ENCODE measurements at regions not wholly inside any gene's neighbourhood (a gene's known extent, or its start where the extent isn't known, plus 50 kb on each side); places are given as distances from the start of the nearest gene placed in this dataset.
A peak's percentile ranks its signal among the peaks of the same experiment; 100 is the strongest.
"Not testable (repeated sequence)": the region's sequence is repeated elsewhere in the genome, so short reads cannot be mapped to it uniquely, and the experiment has no call there.

DNA sequence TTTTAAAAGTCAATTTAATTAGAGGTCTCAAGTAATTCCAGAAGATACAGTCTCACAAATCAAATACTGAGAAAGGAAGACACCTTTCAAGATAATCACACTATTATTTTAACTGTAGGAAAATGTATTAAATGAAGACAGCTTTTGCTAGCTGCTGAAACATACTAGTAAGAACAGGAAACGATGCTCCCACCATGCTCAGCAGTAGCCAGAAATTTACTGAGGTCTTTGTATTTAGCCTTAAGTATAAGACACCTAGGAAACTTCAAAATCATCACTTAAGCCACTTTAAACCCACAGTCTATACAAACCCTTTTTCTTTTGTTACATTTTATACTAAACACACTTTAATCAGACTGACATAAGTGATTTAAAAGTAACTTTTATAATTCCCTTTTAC, 72.7 kb upstream of the NPIPB12 start:
- DNase-seq (ENCODE audit: low read depth in 3 of 3): not testable (repeated sequence)

DNA sequence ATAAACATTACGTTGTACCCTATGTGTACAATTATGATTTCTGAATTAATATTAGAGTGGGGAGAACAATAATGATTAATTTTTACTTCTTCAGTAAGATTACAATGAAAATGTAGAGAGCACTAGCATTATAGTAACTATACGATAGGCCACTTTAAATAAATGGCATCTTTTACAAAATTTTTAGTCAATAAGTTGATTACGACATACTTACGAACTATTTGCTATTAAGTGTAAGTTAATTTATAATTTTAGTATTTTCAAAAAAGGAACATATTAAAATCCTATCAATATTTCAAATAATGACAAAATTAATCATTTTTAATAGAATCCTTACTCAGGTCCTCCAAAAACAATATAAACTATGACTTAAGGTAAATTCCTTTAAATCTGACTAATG, 75.6 kb upstream of the NPIPB12 start:
- not testable (repeated sequence) for DNase-seq (ENCODE audit: low read depth in 3 of 3)

DNA sequence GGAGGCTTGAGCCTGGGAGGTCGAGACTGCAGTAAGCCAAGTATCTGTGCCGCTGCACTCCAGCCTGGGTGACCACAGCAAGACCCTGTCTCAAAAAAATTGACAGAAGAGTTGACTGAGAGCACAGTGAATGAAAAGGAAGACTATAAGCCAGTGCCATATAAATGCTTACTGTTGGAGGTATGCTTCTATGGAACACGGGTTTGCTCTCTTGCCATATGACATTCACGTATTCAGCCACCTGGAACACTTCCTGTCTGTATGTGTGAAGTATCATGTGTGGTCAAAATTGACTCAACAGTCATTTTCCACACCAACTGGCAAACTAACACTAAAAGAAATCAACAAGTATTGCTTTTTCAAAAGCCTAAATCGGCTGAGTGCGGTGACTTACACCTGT, 71.1 kb upstream of the SPN start:
- DNase-seq (ENCODE audit: low read depth in 3 of 3): not testable (repeated sequence)

DNA sequence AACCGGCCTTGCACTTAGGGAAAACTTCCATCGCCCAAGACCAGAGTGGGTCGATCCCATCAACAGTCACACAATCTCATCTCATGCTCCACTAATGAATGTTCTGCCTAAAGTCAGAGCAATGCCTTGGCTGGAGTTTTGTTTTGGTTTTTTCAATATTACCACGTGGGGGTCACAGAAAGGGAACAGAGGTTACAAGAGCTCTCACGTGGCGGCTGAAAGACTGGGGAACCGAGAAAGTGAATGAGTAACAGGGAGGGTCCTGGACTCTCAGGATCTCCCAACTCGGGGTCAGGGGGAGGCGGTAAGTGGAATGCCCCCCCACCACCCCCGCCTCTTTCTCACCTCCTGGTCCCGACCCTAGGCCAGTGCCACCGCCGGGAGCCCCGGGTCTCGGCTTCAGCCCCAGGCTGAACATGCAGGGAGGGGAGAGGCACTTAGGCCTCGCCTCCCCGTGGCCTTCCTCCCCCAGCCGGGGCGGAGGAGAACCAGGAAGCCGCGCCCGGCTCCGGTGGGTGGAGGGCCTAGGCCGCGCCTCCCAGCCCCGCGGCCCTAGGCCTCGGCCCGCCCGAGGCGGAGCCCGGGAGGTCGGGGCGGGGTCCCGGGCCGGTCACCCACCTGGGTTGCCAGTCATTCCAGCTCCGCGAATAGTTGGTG, 68.7 kb upstream of the SPN start:
- DNase-seq (ENCODE audit: low read depth in 3 of 3): peak; percentile 30 to 37 (median 33)

DNA sequence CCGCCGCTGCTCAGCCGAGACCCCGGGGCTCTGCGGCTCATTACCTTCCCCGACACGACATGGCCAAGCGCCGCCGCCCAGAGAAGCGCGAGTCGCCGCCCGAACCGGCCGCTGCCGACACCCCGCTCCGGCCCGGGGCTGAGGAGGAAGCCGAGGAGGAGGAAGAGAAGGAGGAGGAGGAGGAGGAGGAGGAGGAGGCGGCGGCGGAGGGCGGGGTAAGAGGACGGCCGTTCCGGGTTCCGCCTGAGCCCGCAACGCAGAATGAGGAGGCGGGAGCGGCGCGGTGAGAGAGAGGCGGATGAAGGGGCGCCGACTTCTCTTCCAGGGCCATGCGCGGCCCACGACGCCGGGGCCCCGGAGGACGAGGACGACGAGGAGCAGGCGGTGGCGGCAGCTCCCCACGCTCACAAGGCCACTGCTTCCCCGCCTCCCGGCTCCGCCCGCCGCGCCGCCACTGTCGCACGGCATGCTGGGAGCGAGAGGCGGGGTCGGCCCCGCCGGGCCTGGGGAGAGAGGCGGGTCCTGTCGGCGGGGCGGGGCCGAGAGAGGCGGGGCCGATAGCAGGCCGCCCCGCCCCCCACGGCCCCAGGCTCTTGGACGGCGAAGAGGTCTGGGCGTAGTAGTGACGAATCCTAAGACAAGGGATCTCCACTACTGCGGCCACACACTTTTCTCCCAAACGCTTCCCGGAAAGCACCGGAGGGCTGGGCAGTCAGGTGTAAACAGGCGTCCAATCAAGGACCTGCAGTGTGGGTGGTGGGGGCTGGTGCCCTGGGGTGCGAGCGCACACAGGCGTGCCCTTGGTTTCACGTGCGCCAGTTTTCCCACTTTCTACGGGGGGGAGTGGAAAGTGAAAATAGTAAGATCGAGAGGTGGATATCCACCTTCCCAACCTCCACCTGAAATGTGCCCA, 67.9 kb upstream of the SPN start:
- peak; percentile 76 to 83 (median 78) for DNase-seq (ENCODE audit: low read depth in 3 of 3)

DNA sequence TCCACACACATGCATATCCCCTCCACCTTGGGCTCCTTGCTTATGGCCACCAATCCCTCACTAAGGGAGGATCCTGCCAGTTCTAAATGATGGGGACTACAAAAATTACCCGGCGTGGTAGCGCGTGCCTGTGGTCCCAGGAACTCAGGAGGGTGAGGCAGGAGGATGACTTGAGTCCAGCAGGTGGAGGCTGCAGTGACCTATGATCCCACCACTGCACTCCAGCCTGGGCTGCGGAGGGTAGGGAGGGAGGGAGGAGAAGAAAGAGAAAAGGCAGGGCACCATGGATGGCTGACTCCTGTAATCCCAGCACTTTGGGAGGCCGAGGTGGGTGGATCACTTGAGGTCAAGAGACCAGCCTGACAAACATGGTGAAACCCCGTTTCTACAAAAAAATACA, 66.0 kb upstream of the SPN start:
- DNase-seq (ENCODE audit: low read depth in 3 of 3): not testable (repeated sequence)

DNA sequence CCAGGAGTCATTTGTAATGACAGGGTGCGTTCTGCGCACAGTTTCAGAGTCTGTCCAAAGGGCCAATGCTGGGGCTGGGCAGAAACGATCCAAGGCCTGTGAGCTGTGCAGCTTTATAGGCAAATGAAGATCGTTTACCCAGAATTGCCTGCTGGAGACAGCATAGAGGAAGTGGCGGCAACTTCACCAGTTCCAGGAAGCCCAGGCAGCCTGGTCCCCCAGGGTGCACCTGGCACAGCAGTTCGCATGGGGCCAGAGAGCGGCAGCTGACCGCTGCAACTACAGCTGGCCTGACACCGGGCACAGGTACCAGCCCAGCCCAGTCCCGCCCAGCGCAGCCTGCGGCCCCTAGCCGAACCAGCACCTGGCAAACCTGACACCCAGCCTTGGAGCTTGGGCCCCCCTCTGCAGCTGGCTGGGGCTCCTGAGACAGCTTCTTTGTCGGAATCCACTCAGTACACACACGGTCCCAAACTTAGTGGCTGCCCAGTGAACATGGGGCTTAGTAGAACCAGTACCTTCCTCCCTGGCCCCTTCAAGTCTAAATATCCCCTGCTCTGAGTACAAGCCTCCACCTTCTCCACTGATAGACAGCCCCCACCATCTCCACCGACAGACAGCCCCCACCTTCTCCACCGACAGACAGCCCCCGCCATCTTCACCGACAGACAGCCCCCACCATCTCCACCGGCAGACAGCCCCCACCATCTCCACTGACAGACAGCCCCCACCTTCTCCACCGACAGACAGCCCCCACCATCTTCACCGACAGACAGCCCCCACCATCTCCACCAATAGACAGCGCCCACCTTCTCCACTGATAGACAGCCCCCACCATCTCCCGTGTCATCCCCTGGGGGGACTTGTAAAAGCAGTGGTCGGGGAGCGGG, 62.7 kb upstream of the SPN start:
- peak in 1 of 3 experiments; percentile 32 for DNase-seq (ENCODE audit: low read depth in 3 of 3)

DNA sequence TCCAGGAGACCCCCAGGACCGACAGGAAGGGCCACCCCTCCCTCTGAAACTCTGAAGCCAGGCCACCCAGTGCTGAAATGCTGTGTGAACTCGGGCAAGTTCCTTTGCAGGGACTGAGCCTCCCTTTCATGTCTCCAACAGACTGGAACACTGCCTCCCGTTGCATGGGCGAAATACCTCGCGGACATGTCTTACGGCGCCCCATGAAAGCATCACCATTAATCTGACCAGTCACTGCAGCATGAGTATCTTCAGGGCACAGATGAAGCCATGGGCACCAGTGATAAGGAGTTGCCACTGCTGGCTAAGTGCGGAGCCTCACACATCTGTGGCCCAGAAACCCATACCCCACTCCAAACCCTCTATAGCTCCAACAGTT, 60.8 kb upstream of the SPN start:
- not testable (repeated sequence) for DNase-seq (ENCODE audit: low read depth in 3 of 3)

DNA sequence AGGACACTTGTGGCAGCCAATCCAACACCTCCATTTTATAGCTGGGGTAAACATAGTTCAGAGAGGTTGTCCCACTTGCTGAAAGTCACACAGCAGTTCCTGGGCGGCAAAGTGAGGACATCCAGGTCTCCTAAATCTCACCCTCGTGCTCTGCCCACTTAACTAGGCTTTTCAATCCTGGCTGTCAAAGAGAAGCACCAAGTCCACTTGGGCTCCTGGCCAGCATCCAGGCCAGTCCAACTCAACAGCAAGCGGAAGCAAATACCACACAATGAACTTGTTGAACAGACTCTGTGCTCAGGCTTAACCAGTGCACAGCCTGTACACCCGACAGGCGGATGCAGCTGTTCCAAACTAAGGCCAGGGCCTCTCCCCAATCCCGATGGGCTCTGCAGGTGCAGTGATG, 60.4 kb upstream of the SPN start:
- not testable (repeated sequence) for DNase-seq (ENCODE audit: low read depth in 3 of 3)

DNA sequence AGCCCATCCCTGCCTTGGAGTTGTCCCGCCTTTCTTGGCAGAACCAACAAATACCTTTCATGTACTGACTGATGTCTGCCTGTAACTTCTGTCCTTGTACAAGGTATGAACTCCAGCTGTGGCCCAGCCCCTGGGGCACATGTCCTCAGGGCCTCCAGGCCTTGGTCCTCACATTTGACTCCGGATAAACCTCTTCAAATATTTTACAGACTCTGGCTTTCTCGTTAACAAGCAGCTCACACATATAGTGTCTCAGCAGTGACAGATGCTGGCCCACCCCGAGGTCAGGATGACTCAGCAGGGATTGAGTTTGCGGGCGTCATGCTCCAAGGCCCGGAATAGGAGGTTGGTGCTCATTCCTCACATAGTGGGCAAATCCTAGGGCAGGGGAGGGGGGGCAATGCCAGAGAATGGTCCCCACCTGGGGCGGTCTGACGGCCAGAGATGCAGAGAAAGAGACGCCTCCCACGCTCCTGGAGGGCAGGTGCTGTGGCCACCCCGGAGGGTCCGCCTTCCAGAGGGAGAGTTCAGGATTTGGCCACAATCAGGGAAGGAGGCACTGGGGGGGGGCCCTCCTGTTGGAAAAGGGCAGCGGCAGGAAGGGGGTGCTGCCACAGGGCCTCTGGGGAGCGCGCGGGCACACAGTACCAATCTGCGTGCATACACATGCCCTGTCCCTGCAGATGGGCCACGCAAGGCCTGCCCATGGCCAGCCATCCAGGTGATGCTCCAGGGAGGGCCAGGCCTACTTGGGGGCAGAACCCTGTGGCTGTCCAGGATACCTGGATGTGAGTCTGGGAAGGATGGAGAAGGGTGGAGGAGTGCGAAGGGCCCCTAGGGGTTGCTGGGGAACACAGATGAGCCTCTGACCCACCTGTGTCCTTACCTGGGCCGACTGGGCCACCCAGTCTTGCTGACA, 58.2 kb upstream of the SPN start:
- DNase-seq (ENCODE audit: low read depth in 3 of 3): not testable (repeated sequence)

DNA sequence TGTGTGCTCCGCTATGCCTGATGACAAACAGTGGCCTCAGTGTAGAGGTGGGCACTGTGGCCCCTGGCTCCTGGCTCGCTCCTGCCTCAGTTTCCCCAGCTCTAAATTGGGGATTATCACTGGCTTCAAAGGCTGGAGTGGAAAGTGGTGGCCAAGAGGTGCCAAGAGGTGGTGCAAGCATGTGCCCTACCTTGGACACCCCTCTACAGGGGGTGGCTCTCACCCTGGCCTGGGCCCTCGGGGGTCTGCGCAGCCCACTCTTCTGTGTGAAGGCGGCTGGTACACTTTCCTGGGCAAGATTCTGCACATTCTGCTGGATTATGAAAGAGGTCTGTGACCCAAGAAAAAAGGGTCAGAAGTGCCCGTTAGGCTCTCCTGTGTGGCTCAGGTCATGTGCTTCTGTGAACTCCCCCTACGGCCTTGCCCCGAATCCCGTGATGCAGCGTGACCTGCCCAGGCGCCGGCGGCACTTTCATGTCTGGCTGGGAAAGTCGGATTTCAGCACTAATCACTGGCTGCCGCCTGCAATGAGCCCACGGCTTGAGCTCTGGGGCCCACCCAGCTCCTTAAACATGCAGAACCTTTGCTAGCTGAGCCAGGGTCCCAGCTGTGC, 57.3 kb upstream of the SPN start:
- not testable (repeated sequence) for DNase-seq (ENCODE audit: low read depth in 3 of 3)

DNA sequence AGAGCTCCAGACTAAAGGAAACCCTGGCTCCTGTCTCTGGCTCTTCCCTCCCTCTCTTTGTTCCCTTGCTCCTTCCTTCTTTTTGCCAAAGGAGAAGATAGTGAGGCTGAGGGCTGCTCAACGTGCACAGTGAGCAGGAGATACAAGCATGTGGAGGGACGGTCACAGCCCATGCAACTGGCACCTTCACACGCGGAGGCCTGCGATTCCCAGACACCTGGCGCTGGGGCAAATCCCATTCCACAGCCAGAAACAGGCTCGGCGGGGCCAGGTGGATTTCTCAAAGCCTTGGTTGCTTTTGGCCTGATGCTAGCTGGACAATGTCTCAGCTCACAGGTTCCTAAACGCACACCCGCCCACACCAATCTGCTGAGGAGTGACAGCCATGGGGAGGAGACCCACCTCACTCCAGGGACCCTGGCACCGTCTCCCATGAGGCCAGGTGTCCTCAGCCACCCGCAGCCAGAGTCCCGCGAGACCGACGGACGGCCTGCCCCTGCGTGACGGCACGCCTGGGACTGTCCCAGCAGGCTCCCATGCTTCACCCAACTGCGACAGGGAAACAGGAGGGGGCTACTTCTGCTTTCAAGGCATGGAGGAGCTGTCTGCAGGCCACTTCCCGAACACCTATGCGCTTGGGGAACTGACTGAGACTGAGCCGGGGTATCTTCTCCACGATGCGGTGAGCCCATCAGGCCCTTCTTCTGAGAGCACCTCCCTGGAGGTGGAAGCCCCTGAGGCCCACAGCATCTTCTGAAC, 56.2 kb upstream of the SPN start:
- not testable (repeated sequence) for DNase-seq (ENCODE audit: low read depth in 3 of 3)

DNA sequence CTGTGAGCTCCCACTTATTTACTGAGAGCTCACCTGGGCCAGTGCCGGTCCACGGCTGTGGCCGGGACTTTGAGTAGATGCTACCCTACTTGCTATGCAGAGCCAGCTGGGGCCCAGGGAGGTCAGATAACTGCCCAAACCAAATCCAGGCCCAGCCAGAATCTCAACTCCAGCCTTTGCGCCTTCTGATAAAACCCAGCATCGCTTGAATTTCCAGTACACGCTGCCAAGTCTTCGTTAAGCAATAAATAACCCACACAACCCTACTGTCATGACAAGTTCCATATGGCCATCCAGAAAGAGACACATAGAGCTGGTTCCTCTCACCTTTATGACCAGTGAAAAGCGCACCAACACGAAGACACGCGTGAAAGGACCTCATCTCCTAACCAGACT, 55.6 kb upstream of the SPN start:
- not testable (repeated sequence) for DNase-seq (ENCODE audit: low read depth in 3 of 3)

DNA sequence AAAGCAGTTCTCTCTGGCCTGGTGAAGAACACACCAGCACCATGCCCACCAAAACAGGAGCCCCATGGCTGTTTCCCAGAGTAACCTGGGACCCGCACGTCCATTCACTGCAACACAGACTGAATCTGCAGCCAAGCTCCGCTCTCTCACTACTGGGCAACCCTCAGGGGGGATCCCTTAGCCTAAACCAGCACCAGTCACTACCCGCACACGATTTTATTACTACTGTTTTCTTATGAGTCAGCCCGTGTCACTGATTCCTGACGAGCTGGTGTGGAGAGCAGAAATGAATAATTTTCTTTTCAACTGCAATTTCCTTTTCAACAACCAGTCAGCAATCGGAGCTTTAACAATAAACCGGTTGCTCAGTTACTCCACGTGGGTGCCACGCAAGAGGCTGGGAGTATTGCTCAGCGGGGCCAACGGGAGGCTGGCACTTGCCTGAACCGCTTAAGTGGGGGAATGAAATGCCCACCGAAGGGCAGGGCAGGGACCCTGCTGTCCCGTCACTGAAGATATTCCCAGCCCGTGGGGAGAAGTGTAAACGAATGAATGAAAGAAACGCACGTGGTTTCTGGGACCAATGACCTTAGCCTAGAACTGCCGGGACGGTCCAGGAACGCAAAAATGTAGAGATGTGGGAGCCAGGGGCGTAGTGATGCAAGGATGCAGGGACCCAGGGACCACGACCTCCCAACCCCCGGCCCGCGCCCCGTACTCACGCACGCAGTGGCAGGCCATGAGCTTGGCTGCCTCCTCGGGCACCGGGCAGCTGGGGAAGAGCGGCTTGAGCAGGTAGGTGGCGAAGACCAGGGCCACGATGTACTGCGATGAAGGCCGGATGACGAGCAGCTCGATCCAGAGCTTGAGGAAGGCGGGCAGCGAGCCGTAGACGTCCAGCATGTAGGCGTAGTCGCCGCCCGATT, 50.4 kb upstream of the SPN start:
- DNase-seq (ENCODE audit: low read depth in 3 of 3): peak in 1 of 3 experiments; percentile 26
